ENCODE measurements at regions not wholly inside any gene's neighbourhood (a gene's known extent, or its start where the extent isn't known, plus 50 kb on each side); places are given as distances from the start of the nearest gene placed in this dataset.
"Not testable (repeated sequence)": the region's sequence is repeated elsewhere in the genome, so short reads cannot be mapped to it uniquely, and the experiment has no call there.

DNA sequence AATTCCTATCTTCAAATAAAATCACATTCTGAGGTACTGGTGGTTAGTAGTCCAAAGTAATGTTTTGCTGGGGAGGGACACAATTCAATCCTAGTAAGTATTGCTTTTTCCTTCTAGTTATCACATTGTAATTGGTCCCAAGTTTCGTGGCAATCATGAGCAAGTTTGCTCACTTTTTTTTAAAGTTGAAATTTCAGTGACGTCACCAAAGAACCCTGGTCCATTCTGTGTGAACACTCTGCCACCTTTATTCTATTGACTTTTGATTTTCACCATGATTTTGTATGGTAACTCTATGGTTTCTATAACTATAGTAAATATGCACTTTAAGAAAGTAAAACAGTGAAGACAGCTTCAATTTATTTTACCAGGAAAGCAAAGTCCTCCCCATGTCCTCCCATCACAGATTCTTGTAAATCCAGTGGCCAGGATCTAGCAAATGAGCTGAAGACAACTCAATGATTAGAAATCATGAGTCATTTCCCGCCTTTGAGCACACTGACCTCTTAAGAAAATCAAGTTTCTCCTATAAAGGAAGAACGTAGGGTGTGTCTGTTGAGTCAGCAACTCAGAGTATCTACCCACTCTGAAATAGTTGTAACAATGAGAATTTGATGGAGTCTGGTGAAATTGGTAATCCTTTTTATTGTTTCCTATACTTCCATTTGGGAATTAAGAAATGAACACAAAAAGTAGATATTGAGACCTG is 1306.6 kb upstream of the PABPC4L start:
- no peak for DNase-seq
- no peak for ATAC-seq
- Mint-ChIP-seq H3K4me3 (no peak overlapping the region), H3K4me1 (no peaks in the 10 kb centered on the region), H3K27ac (no peak overlapping the region), H3K9me3 (no peaks in the 10 kb centered on the region), H3K27me3 (no peaks in the 10 kb centered on the region)

DNA sequence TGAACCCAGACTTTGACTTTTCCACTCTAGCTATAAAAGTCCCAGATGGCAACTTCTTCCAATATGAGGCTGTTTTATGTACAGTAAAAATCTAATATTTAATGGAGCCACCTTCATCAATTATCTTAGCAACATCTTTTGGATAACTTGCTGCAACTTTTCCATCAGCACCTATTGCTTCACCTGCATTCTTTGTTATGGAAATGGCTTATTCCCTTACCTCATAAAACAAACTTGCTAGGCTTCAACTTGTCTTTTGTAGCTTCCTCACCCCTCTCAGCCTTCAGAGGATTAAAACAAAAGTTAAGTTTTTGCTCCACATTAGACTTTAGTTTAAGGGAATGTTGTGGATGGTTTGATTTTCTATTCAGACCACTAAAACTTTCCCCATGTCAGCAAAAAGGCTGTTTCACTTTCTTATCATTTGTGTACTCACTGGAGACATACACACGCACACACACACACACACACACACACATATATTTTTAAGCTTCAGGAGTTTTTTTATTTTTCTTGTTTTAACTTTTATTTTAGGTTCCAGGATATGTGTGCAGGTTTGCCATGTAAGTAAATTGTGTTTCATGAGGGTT is 1296.1 kb upstream of the PABPC4L start:
- H3K27me3 Mint-ChIP-seq: no peaks in the 10 kb centered on the region
- H3K27ac Mint-ChIP-seq: no peak overlapping the region
- no peaks in the 10 kb centered on the region for H3K4me1 Mint-ChIP-seq
- H3K4me3 Mint-ChIP-seq: no peak overlapping the region
- peaks cover 0 to 7% of the 10 kb centered on the region in 2 donors for H3K9me3 Mint-ChIP-seq
- ATAC-seq (no peak), DNase-seq (no peak)

DNA sequence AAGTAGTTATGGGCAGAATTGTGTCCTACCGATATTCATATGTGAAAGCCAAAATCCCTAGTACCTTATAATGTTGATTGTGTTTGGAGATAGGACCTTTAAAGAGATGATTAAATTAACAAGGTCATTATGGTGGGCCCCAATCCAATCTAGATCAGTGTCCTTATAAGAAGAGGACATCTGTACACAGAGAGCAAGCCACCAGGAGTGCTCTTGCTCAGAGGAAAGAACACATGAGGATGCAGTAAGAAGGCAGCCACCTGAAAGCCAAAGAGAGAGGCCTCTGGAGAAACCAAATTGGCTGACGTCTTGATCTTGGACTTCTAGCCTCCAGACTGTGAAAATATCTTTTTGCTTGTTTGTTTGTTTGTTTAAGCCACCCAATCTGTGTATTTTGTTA is 1290.8 kb upstream of the PABPC4L start:
- ATAC-seq (no peak), DNase-seq (no peak)
- Mint-ChIP-seq H3K9me3 (peaks cover 0 to 6% of the 10 kb centered on the region in 2 donors), H3K27me3 (no peaks in the 10 kb centered on the region), H3K27ac (no peak overlapping the region), H3K4me3 (no peak overlapping the region), H3K4me1 (no peaks in the 10 kb centered on the region)

DNA sequence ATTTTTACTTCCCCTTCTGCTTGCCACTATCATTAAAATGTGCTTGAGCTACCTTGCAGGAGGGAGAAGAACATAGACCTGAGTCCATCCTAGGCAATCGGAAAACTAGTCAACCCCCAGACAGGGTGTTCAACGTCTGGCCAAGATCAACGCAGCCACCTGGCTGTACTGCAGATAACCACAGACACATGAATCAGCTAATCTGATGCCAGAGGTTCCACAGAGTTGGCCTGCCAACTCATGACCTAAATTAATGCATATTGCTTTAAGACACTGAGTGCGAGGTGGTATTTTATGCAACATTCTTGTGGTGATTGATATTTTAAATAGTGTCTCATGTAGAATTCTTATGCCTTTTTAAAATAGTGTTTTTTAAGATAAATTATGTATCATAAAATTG is 1283.8 kb upstream of the PABPC4L start:
- H3K4me3 Mint-ChIP-seq: no peak overlapping the region
- H3K27ac Mint-ChIP-seq: no peak overlapping the region
- H3K9me3 Mint-ChIP-seq: no peaks in the 10 kb centered on the region
- DNase-seq (no peak), ATAC-seq (no peak)
- no peaks in the 10 kb centered on the region for H3K27me3 Mint-ChIP-seq
- no peaks in the 10 kb centered on the region for H3K4me1 Mint-ChIP-seq

- peaks cover 4 to 6% of the 10 kb centered on the region in 2 donors for H3K9me3 Mint-ChIP-seq
- no peak overlapping the region for H3K27ac Mint-ChIP-seq
- H3K27me3 Mint-ChIP-seq: no peaks in the 10 kb centered on the region
- ATAC-seq: no peak
- DNase-seq: no peak
- H3K4me3 Mint-ChIP-seq: no peak overlapping the region
- no peaks in the 10 kb centered on the region for H3K4me1 Mint-ChIP-seq
Observed at GRCh38 chr4:135476272-135476671, 1274.7 kb upstream of the PABPC4L start.

DNA sequence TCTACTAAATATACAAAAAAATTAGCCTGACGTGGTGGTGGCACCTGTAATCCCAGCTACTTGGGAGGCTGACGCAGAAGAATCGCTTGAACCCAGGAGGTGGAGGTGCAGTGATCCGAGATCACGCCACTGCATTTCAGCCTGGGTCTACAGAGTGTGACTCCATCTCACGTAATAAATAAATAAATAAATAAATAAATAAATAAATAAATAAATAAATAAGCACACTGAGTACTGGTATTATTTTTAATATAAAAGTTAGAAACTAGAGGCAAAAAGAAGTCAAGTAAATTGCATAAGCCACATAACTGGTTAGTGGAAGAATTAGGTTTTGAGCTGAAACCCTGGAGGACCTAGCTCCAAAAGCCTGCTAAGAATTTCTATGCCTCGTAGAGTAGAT is 1262.7 kb upstream of the PABPC4L start:
- peaks cover under 1 to 11% of the 10 kb centered on the region in 2 donors for H3K9me3 Mint-ChIP-seq
- no peaks in the 10 kb centered on the region for H3K4me1 Mint-ChIP-seq

DNA sequence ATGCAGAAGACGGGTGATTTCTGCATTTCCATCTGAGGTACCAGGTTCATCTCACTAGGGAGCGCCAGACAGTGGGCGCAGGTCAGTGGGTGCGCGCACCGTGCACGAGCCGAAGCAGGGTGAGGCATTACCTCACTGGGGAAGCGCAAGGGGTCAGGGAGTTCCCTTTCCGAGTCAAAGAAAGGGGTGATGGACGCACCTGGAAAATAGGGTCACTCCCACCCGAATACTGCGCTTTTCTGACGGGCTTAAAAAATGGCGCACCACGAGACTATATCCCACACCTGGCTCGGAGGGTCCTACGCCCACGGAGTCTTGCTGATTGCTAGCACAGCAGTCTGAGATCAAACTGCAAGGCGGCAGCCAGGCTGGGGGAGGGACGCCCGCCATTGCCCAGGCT is 1246.0 kb upstream of the PABPC4L start:
- not testable (repeated sequence) for H3K9me3 Mint-ChIP-seq, ATAC-seq, H3K4me3 Mint-ChIP-seq, H3K27me3 Mint-ChIP-seq, H3K27ac Mint-ChIP-seq, H3K4me1 Mint-ChIP-seq, DNase-seq

More for the DNA sequence above, 1262.7 kb upstream of the PABPC4L start:
- no peak for DNase-seq
- Mint-ChIP-seq H3K27ac (no peak overlapping the region), H3K4me3 (no peak overlapping the region), H3K27me3 (no peaks in the 10 kb centered on the region)
- ATAC-seq: no peak

DNA sequence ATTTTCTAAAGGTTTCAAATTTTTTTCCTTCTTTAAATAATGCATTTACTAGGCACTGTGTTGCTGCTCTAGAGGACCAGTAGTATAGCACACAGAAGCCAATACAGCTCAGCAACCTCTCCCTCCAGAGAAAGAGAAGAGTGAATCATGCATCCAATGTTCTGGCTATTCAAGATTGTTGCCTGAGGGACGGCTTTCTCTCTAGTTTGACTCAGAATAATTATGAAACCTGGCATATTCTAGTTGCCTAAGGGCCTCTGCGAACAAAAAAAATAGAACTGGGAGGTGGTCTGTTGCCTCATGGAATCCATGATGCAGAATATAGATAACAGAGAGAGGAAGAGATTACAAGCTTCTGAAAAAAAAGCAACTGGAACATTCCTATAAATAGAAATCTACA is 1233.3 kb upstream of the PABPC4L start:
- no peaks in the 10 kb centered on the region for H3K27me3 Mint-ChIP-seq
- H3K4me1 Mint-ChIP-seq: no peaks in the 10 kb centered on the region
- no peak overlapping the region for H3K4me3 Mint-ChIP-seq
- no peak for DNase-seq
- ATAC-seq: no peak
- H3K27ac Mint-ChIP-seq: no peak overlapping the region
- H3K9me3 Mint-ChIP-seq: peaks cover 11 to 28% of the 10 kb centered on the region in 2 donors

DNA sequence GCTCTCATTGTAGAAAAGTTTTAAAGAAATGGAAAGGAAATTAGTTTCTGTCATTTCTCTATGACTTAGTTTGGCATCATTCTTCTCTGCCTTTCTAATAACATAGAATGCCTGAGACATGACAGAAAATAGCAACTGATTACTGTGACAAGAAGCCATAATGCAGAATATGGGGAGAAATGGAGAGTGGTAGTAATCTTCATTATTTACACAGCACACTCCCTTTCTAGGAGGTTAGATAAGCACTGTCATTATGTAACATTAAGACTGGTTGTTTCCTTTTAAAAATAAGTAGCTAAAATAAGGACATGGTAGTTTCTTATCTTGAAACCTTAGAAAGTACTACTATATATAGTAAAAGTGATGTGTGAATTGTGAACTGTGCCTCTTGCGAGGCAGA is 1227.9 kb upstream of the PABPC4L start:
- H3K27me3 Mint-ChIP-seq: no peaks in the 10 kb centered on the region
- ATAC-seq (no peak), DNase-seq (no peak)
- H3K27ac Mint-ChIP-seq: no peak overlapping the region
- no peaks in the 10 kb centered on the region for H3K4me1 Mint-ChIP-seq
- no peak overlapping the region for H3K4me3 Mint-ChIP-seq
- H3K9me3 Mint-ChIP-seq: peaks cover 5 to 8% of the 10 kb centered on the region in 2 donors

DNA sequence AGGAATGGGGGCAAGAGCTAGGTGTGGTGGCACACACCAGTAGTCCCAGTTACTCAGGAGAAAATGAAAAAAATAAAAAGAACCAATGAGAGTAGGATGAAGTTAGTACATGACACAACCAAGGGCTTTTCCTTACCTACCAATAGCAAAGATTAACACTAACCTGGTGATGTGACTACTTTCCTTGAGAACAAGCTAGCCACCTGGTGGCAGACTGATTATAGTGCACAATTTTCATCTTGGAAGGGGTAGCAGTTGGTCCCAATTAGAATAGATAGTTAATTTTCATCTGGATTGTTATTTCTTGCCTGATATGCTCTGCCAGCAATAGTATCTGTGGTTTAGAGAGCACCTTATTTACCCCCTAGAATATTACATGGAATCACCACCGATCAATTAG is 1216.8 kb upstream of the PABPC4L start:
- ATAC-seq: no peak
- peaks cover 3 to 7% of the 10 kb centered on the region in 2 donors for H3K9me3 Mint-ChIP-seq
- H3K27me3 Mint-ChIP-seq: no peaks in the 10 kb centered on the region
- no peaks in the 10 kb centered on the region for H3K4me1 Mint-ChIP-seq
- no peak overlapping the region for H3K4me3 Mint-ChIP-seq
- DNase-seq: no peak
- H3K27ac Mint-ChIP-seq: no peak overlapping the region

GRCh38 chr4:135412213-135412612 is 1210.6 kb upstream of the PABPC4L start:
- no peaks in the 10 kb centered on the region for H3K27me3 Mint-ChIP-seq
- H3K4me1 Mint-ChIP-seq: no peaks in the 10 kb centered on the region
- peaks cover 3 to 17% of the 10 kb centered on the region in 2 donors for H3K9me3 Mint-ChIP-seq
- no peak for DNase-seq
- H3K27ac Mint-ChIP-seq: no peak overlapping the region
- no peak for ATAC-seq
- H3K4me3 Mint-ChIP-seq: no peak overlapping the region

DNA sequence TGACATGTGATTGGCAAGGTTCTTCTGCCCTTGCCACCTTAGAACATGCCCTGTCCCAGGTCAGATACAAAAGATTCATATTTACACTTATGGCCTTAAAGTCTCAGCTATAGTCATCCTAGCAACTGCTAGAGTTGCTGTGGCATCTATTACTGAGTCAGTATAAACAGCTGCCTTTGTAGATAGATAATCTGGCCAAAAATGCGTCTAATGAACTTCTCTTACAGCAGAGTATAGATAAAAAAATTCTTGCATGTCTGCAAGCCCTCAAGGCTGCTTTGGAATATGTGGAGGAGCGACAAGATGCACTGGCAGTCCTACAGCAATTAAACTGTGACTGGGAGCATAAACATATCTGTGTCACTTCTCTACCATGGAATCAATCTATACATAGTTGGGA is 1209.7 kb upstream of the PABPC4L start:
- peaks cover 3 to 17% of the 10 kb centered on the region in 2 donors for H3K9me3 Mint-ChIP-seq
- H3K27ac Mint-ChIP-seq: no peak overlapping the region
- no peak for DNase-seq
- H3K4me1 Mint-ChIP-seq: no peaks in the 10 kb centered on the region
- no peaks in the 10 kb centered on the region for H3K27me3 Mint-ChIP-seq
- H3K4me3 Mint-ChIP-seq: no peak overlapping the region
- ATAC-seq: no peak

- H3K27ac Mint-ChIP-seq, DNase-seq, H3K4me3 Mint-ChIP-seq, H3K4me1 Mint-ChIP-seq, ATAC-seq, H3K27me3 Mint-ChIP-seq: not testable (repeated sequence)
- peaks cover 6 to 36% of the 10 kb centered on the region in 2 donors for H3K9me3 Mint-ChIP-seq
Observed at GRCh38 chr4:135409261-135409660, 1207.7 kb upstream of the PABPC4L start.

DNA sequence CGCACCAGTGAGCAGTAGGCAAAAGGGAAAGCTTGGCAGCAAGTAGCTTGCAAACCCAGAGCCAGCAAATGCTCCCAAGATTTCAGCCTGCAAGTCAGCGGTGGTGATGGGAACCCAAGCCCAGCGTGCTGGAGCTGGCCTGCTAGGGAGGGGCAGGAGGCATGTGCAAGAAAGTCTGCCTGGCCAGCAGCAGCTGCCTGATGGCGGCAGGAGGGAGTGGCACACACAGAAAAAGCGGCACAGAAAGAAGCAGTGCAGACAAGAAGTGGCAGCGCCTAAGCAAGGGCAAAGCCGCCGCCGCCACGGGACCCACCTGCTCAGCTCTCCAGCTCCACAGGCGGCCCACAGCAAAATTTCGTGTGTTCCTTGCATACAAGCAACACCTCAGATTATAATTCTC is 1206.5 kb upstream of the PABPC4L start:
- H3K27ac Mint-ChIP-seq: no peak overlapping the region
- DNase-seq (no peak), ATAC-seq (no peak)
- H3K4me1 Mint-ChIP-seq: no peaks in the 10 kb centered on the region
- no peak overlapping the region for H3K4me3 Mint-ChIP-seq
- peaks cover 11 to 40% of the 10 kb centered on the region in 2 donors for H3K9me3 Mint-ChIP-seq
- H3K27me3 Mint-ChIP-seq: no peaks in the 10 kb centered on the region

- not testable (repeated sequence) for DNase-seq, ATAC-seq, H3K4me3 Mint-ChIP-seq, H3K4me1 Mint-ChIP-seq, H3K27me3 Mint-ChIP-seq, H3K27ac Mint-ChIP-seq
- H3K9me3 Mint-ChIP-seq: peaks cover 11 to 32% of the 10 kb centered on the region in 2 donors
Observed at GRCh38 chr4:135406597-135406996, 1205.0 kb upstream of the PABPC4L start.

GRCh38 chr4:135385830-135386581 is 1184.4 kb upstream of the PABPC4L start:
- Mint-ChIP-seq H3K4me3 (no peak overlapping the region), H3K27ac (no peak overlapping the region), H3K27me3 (no peaks in the 10 kb centered on the region), H3K9me3 (peaks cover 0 to 17% of the 10 kb centered on the region in 2 donors), H3K4me1 (no peaks in the 10 kb centered on the region)
- DNase-seq: no peak
- ATAC-seq: no peak
